GM20000 (cell line): ENCODE measurements at regions not wholly inside any gene's neighbourhood (a gene's known extent, or its start where the extent isn't known, plus 50 kb on each side); places are given as distances from the start of the nearest gene placed in this dataset.
A peak's percentile ranks its signal among the peaks of the same experiment; 100 is the strongest.

Source experiments
- DNase-seq: peaks from one replicate; pipeline ENCODE4 v3.0.0; 2012; ENCODE audit warnings: low spot score
- CTCF ChIP-seq: IDR thresholded peaks from 2 replicates; pipeline ENCODE4 v1.5.1; 2012; ENCODE audit warnings: mild to moderate bottlenecking, control low read depth; ENCODE audit errors: extremely low read depth, missing control alignments

GRCh38 chr2:185610301-185610700 lies 128.3 kb upstream of the FSIP2 start:
- no peak for DNase-seq
- no peak for TF ChIP-seq CTCF

- TF ChIP-seq CTCF = no peak
- no peak for DNase-seq
Observed at GRCh38 chr2:185618625-185619024, 120.0 kb upstream of the FSIP2 start.

- no peak for TF ChIP-seq CTCF
- no peak for DNase-seq
Observed at GRCh38 chr2:185625604-185626003, 113.0 kb upstream of the FSIP2 start.

GRCh38 chr2:185628985-185629384 lies 109.6 kb upstream of the FSIP2 start:
- no peak for DNase-seq
- TF ChIP-seq CTCF = peak; percentile 25

- no peak for TF ChIP-seq CTCF
Observed at GRCh38 chr2:185633621-185634020, 105.0 kb upstream of the FSIP2 start.

GRCh38 chr2:185638771-185639170 lies 99.8 kb upstream of the FSIP2 start:
- no peak for TF ChIP-seq CTCF

More at GRCh38 chr2:185633621-185634020, 105.0 kb upstream of the FSIP2 start:
- no peak for DNase-seq

GRCh38 chr2:185640588-185640987 lies 98.0 kb upstream of the FSIP2 start:
- no peak for TF ChIP-seq CTCF
- DNase-seq = no peak

More at GRCh38 chr2:185638771-185639170, 99.8 kb upstream of the FSIP2 start:
- no peak for DNase-seq

- no peak for TF ChIP-seq CTCF
Observed at GRCh38 chr2:185643434-185643833, 95.2 kb upstream of the FSIP2 start.

More at GRCh38 chr2:185643434-185643833, 95.2 kb upstream of the FSIP2 start:
- DNase-seq = no peak
